T-helper 2 cell treated with Interferon-gamma antibody and Interleukin-4, amounts not matched to agents 5 μg/mL and 100 μg/mL, for 36 hours (primary cell): ENCODE measurements at regions not wholly inside any gene's neighbourhood (a gene's known extent, or its start where the extent isn't known, plus 50 kb on each side); places are given as distances from the start of the nearest gene placed in this dataset.
"Not testable (repeated sequence)": the region's sequence is repeated elsewhere in the genome, so short reads cannot be mapped to it uniquely, and the experiment has no call there.

Experiments
- DNase-seq: peaks from one replicate; pipeline ENCODE4 v3.0.0; 2021; ENCODE audit warnings: low spot score
- H3K27ac Mint-ChIP-seq: one replicate; pipeline ENCODE4 v1.8.0; 2021; ENCODE audit warnings: mild to moderate bottlenecking, mixed read lengths
- H3K27me3 Mint-ChIP-seq: one replicate; pipeline ENCODE4 v1.8.0; 2021; ENCODE audit warnings: low read depth, mixed read lengths
- H3K36me3 Mint-ChIP-seq: one replicate; pipeline ENCODE4 v1.8.0; 2021; ENCODE audit warnings: low read depth, mixed read lengths
- H3K4me1 Mint-ChIP-seq: one replicate; pipeline ENCODE4 v1.8.0; 2021; ENCODE audit warnings: low read depth, mixed read lengths
- H3K4me3 Mint-ChIP-seq: one replicate; pipeline ENCODE4 v1.8.0; 2022; ENCODE audit warnings: mild to moderate bottlenecking, moderate library complexity, mixed read lengths
- H3K9me3 Mint-ChIP-seq: one replicate; pipeline ENCODE4 v1.8.0; 2021; ENCODE audit warnings: mixed read lengths

GRCh38 chr7:119895320-119895719, 377.7 kb upstream of the KCND2 start:
- no peaks in the 10 kb centered on the region for H3K4me1 Mint-ChIP-seq

GRCh38 chr7:119896386-119896785, 376.6 kb upstream of the KCND2 start:
- H3K9me3 Mint-ChIP-seq = peaks cover 16% of the 10 kb centered on the region
- no peaks in the 10 kb centered on the region for H3K4me1 Mint-ChIP-seq
- no peak for DNase-seq
- H3K27me3 Mint-ChIP-seq = no peaks in the 10 kb centered on the region
- no peaks in the 10 kb centered on the region for H3K36me3 Mint-ChIP-seq
- H3K4me3 Mint-ChIP-seq = no peak overlapping the region
- H3K27ac Mint-ChIP-seq = no peak overlapping the region

More at GRCh38 chr7:119895320-119895719, 377.7 kb upstream of the KCND2 start:
- no peak overlapping the region for H3K4me3 Mint-ChIP-seq
- no peaks in the 10 kb centered on the region for H3K27me3 Mint-ChIP-seq
- no peak overlapping the region for H3K27ac Mint-ChIP-seq
- H3K9me3 Mint-ChIP-seq = peaks cover 19% of the 10 kb centered on the region
- no peaks in the 10 kb centered on the region for H3K36me3 Mint-ChIP-seq
- DNase-seq = no peak

DNA sequence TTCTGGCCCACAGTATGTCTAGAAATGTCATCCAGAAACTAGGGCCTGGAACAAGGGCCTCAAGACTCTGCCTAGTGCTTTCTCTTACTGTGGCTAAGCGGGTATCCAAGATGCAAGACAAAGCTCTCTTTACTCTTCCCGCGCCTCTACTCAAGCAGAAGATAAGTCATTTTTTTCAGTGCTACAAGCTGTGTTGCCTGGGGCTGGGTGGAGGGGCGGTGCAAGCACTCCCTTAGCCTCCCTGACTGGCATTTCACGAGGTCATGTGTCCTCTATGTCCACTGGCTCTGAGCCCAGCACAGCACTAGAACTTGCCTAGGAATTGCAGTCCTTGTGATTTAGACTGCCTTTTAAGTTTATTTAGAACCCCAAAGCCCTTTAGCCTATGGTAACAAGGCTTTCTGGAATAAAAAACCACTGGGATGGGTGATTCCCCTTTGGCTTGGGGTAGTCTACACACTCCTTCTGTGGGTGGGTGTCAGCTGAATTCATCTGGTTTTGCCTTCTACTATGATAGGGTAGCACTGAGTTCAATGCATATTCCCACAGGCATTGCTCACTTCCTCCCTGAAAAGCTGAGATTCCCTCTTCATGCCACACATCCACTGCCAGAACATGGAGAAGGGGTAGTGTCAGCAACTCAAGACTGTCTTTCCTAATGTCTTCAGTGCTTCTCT, 371.8 kb upstream of the KCND2 start:
- H3K27me3 Mint-ChIP-seq = no peaks in the 10 kb centered on the region
- no peak overlapping the region for H3K4me3 Mint-ChIP-seq
- H3K4me1 Mint-ChIP-seq = no peaks in the 10 kb centered on the region
- no peaks in the 10 kb centered on the region for H3K36me3 Mint-ChIP-seq
- H3K9me3 Mint-ChIP-seq = peaks cover 24% of the 10 kb centered on the region
- no peak overlapping the region for H3K27ac Mint-ChIP-seq
- DNase-seq = no peak

DNA sequence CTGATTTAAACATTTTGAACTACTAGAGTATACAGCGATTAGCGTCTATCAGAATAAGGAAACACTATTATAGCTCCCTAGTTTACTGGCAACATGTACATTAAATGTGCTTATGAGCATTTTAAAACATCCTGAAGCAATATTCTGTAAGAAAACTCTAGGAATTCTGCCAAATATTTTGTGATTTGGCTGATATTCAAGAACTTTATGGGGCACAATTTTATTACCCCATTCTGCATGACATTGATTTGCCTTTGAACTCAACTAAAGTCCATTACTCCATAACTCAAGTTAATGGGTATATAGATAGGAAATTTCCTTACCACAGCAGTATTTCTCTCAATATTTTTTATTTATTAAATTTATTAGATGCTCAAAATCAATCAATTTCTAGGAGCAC, 369.9 kb upstream of the KCND2 start:
- no peak for DNase-seq
- Mint-ChIP-seq H3K4me3 (no peak overlapping the region), H3K27ac (no peak overlapping the region), H3K27me3 (no peaks in the 10 kb centered on the region), H3K9me3 (peaks cover 16% of the 10 kb centered on the region), H3K36me3 (no peaks in the 10 kb centered on the region), H3K4me1 (no peaks in the 10 kb centered on the region)

DNA sequence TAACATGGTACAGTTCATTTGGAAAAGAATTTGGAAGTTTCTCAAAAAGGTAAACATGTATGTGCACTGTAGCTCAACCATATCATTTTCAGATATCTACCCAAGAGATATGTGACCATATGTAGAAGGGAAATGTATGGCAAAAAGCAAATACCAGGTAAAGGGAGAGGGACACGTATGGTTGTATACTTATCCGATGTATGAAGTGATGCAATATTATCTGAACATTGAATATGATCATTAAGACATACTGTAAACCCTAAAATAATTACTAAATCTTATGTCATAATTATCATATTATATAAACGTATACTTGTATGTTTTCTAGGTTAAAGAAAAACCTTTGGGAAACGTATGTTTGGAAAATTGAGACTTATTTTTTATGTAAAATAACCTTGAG, 367.5 kb upstream of the KCND2 start:
- no peaks in the 10 kb centered on the region for H3K27me3 Mint-ChIP-seq
- H3K9me3 Mint-ChIP-seq = peaks cover 17% of the 10 kb centered on the region
- H3K4me1 Mint-ChIP-seq = no peaks in the 10 kb centered on the region
- H3K36me3 Mint-ChIP-seq = no peaks in the 10 kb centered on the region
- H3K27ac Mint-ChIP-seq = no peak overlapping the region
- DNase-seq = no peak
- no peak overlapping the region for H3K4me3 Mint-ChIP-seq

DNA sequence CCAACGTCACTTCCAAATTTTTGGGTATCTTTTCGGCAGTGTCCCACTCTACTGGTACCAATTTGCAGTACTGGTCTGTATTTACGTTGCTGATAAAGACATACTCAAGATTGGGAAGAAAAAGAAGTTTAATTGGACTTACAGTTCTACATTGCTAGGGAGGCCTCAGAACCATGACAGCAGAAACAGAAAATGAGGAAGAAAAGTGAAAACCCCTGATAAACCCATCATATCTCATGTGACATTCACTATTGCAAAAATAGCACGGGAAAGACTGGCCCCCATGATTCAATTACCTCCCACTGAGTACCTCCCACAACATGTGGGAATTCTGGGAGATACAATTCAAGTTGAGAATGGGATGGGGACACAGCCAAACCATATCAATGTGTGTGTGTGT, 364.0 kb upstream of the KCND2 start:
- Mint-ChIP-seq H3K4me3 (no peak overlapping the region), H3K4me1 (no peaks in the 10 kb centered on the region), H3K36me3 (no peaks in the 10 kb centered on the region), H3K27ac (no peak overlapping the region), H3K27me3 (no peaks in the 10 kb centered on the region), H3K9me3 (peaks cover 11% of the 10 kb centered on the region)
- no peak for DNase-seq

GRCh38 chr7:119914119-119914518, 358.9 kb upstream of the KCND2 start:
- not testable (repeated sequence) for H3K4me1 Mint-ChIP-seq, DNase-seq, H3K27ac Mint-ChIP-seq, H3K4me3 Mint-ChIP-seq, H3K27me3 Mint-ChIP-seq, H3K36me3 Mint-ChIP-seq
- peaks cover 14% of the 10 kb centered on the region for H3K9me3 Mint-ChIP-seq

DNA sequence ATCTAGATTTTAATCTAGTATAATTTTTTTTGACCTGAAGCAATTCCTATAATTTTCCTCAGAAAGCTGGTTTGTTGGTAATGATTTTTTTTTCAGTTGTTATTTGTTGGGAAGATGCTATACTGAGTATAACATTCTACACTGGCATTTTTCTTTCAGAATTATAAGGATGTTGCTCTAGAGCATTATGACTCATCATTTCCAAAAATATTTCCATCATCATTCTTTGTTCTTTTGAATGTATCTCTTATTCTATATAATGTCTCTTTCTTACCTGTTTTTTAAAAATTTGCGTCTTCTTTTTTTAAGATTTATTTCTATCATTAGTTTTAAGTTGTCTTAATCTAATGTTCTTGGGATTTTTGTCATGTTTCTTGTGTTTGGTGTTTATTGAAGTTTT, 356.5 kb upstream of the KCND2 start:
- no peak overlapping the region for H3K4me3 Mint-ChIP-seq
- H3K4me1 Mint-ChIP-seq = no peaks in the 10 kb centered on the region
- no peaks in the 10 kb centered on the region for H3K36me3 Mint-ChIP-seq
- no peaks in the 10 kb centered on the region for H3K27me3 Mint-ChIP-seq
- peaks cover 20% of the 10 kb centered on the region for H3K9me3 Mint-ChIP-seq
- no peak overlapping the region for H3K27ac Mint-ChIP-seq
- no peak for DNase-seq

DNA sequence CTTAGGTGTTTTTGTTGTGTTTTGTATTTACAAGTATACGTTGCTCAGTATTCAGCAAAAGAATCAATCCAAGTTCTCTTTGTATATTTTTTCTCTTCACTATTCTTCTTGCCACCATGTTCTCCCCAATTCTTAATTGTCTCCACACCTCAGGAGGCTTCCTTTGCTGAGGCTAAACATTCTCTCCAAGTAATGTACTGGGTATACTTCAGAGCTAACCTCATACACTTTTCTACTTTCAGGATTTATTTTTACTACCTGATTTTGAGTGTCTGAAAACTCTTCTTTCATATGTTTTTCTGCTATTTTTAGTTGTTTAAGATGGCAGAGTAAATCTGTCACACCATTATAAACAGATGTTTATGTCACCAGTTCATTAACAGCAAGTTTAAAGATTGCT, 354.8 kb upstream of the KCND2 start:
- H3K4me3 Mint-ChIP-seq = no peak overlapping the region
- H3K27me3 Mint-ChIP-seq = no peaks in the 10 kb centered on the region
- H3K27ac Mint-ChIP-seq = no peak overlapping the region
- H3K9me3 Mint-ChIP-seq = peaks cover 20% of the 10 kb centered on the region
- no peaks in the 10 kb centered on the region for H3K4me1 Mint-ChIP-seq
- DNase-seq = no peak
- H3K36me3 Mint-ChIP-seq = no peaks in the 10 kb centered on the region

DNA sequence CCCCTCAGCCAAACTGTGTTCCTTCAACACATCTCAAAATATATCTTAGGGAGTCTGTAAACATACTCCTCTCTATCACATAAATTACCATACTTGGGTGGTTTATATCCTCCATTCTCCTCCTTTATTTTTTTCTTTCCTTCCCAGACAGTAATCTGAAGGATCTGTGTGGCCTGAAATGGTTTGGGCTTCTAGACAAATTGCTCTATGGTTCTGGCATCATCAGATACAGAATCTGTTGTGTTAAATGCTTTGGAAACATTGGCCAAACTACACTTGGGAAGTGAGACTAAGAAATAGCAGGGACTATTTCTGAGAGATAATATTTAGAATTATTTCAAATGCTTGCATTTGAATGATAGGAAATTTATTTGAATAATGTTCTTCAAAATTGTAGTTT, 353.0 kb upstream of the KCND2 start:
- Mint-ChIP-seq H3K36me3 (no peaks in the 10 kb centered on the region), H3K27ac (no peak overlapping the region), H3K9me3 (peaks cover 16% of the 10 kb centered on the region), H3K4me1 (no peaks in the 10 kb centered on the region), H3K4me3 (no peak overlapping the region), H3K27me3 (no peaks in the 10 kb centered on the region)
- DNase-seq = no peak

DNA sequence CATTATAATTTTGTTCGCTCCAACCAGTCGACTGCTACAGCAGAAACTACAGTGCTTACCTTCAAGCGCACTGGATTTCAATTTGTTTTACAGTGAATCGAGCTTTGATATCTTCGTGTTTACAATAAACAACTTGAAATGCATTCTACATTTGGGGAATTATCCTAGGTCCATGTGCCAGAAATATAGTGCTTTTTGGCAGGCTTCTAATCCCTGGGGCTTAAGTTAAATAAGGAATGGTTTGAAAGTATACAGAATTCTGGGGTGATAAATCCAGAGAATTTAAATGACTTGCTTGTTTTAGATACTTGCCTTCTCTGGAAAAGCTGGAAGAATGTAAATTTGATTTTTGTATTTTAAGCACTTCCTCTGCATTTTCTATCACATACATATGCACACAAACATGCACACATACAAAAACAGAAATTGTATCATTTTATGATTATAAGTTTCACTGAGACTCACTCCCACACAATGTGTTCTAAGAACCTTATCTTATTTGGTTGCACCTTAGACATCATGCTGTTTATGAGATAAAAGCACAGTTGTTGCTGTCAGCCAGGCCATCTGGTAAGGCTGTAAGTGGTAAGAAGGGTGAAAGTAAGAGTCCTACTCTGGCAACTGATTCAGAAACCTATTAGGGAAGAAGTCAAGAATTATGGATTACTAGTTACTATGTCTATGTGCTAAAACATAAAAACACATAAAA, 347.2 kb upstream of the KCND2 start:
- H3K27ac Mint-ChIP-seq = no peak overlapping the region
- H3K4me1 Mint-ChIP-seq = no peaks in the 10 kb centered on the region
- no peaks in the 10 kb centered on the region for H3K27me3 Mint-ChIP-seq
- no peak overlapping the region for H3K4me3 Mint-ChIP-seq
- peaks cover 5% of the 10 kb centered on the region for H3K9me3 Mint-ChIP-seq
- DNase-seq = no peak
- no peaks in the 10 kb centered on the region for H3K36me3 Mint-ChIP-seq

GRCh38 chr7:119929891-119930290, 343.1 kb upstream of the KCND2 start:
- H3K9me3 Mint-ChIP-seq = peaks cover 5% of the 10 kb centered on the region
- H3K36me3 Mint-ChIP-seq = no peaks in the 10 kb centered on the region
- H3K4me3 Mint-ChIP-seq = no peak overlapping the region
- no peak for DNase-seq
- no peaks in the 10 kb centered on the region for H3K27me3 Mint-ChIP-seq
- no peaks in the 10 kb centered on the region for H3K4me1 Mint-ChIP-seq
- H3K27ac Mint-ChIP-seq = no peak overlapping the region

DNA sequence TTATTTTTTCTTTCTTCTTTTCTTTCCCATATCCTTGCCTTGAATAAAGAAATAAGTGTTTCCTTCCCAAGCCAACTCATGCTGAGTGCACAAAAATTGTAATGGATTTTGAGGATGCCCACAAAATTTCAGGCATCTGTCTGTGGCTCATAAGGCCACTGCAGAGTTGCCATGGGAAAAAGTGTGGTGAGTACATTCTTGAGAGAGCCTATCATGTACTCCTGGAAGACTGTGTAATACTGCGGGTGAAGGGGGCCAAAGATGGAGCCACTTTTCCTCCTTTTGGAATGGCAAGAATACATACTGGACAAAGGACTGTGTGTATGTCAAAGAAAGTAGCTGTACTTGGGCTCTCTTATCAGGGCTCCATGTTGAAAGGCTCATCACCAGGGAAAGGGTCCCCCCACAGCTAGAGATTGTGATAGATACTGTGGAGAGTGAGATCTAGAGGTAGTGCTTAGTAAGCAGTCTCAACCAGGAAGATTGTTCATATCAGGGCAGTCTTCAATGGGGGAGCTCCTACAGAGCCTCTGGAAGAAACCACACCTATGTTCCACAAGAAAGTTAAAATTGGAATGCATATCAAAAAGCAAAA, 341.6 kb upstream of the KCND2 start:
- Mint-ChIP-seq H3K27me3 (no peaks in the 10 kb centered on the region), H3K4me3 (no peak overlapping the region), H3K4me1 (no peaks in the 10 kb centered on the region), H3K27ac (no peak overlapping the region), H3K9me3 (no peaks in the 10 kb centered on the region), H3K36me3 (no peaks in the 10 kb centered on the region)
- no peak for DNase-seq

DNA sequence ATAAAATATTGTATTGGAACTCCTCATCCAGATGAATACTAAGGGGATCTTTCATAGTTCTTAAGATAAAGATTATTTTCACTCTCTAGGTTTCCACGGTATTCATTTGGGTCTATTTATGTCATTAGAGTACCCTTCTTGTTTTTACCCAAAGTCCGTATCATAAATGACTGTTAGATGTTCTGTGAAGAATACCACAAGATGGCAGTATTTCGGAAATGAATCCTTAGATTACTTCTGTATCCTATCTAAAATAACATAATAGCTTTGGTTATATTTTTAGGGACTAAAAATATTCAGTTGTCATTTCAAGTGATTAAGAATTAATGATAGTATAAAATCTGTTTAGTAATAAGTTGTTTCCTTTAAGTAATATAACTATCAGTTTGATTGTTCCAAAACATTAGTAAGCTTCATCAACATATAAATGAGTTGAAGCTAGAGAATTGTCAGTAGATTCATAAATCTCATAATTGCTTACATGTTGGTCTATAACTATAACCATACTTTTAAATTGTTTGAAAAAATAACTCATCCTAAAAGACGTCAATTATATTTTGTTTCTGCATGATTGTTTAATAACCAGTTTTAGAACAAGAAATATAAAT, 337.5 kb upstream of the KCND2 start:
- no peak for DNase-seq
- H3K36me3 Mint-ChIP-seq = no peaks in the 10 kb centered on the region
- H3K4me3 Mint-ChIP-seq = no peak overlapping the region
- H3K9me3 Mint-ChIP-seq = no peaks in the 10 kb centered on the region
- H3K27ac Mint-ChIP-seq = no peak overlapping the region
- H3K4me1 Mint-ChIP-seq = no peaks in the 10 kb centered on the region
- H3K27me3 Mint-ChIP-seq = no peaks in the 10 kb centered on the region
